B cell (primary cell): ENCODE measurements at regions not wholly inside any gene's neighbourhood (a gene's known extent, or its start where the extent isn't known, plus 50 kb on each side); places are given as distances from the start of the nearest gene placed in this dataset.

Source experiments
- EZH2 ChIP-seq: IDR thresholded peaks from 2 replicates; pipeline ENCODE4 v1.6.1; 2012; ENCODE audit warnings: borderline replicate concordance, low read depth, mild to moderate bottlenecking, moderate library complexity, low read length; ENCODE audit not compliant: insufficient read depth, poor library complexity, severe bottlenecking
- TF ChIP-seq, protein P1 (sequence below): fragments of 200-600 bp; IDR thresholded peaks from one replicate; pipeline ENCODE4 v1.8.0; 2022; ENCODE audit warnings: antibody characterized with exemption, mild to moderate bottlenecking

DNA sequence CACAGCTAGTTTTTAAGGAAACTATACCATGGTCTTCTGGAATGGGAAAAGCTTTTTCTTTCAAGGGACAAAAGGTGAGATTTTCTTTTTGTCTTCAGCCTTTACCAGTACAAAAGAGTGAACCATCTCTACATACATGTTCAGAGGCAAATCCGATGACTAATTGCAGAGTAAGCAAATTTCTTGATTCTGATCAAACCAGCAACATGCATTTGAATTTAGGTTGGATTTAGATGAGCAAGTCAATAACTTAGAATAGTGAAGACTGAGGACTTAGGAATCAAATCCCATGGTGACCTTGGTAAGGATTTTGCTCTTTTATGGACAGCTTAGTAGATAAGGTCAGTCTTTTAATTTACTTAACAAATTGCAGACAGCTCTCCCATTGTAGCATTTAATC lies 65.9 kb upstream of the BLID start:
- TF ChIP-seq, protein P1, sequence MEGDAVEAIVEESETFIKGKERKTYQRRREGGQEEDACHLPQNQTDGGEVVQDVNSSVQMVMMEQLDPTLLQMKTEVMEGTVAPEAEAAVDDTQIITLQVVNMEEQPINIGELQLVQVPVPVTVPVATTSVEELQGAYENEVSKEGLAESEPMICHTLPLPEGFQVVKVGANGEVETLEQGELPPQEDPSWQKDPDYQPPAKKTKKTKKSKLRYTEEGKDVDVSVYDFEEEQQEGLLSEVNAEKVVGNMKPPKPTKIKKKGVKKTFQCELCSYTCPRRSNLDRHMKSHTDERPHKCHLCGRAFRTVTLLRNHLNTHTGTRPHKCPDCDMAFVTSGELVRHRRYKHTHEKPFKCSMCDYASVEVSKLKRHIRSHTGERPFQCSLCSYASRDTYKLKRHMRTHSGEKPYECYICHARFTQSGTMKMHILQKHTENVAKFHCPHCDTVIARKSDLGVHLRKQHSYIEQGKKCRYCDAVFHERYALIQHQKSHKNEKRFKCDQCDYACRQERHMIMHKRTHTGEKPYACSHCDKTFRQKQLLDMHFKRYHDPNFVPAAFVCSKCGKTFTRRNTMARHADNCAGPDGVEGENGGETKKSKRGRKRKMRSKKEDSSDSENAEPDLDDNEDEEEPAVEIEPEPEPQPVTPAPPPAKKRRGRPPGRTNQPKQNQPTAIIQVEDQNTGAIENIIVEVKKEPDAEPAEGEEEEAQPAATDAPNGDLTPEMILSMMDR: no peak
- no peak for TF ChIP-seq EZH2
